ENCODE measurements at regions not wholly inside any gene's neighbourhood (a gene's known extent, or its start where the extent isn't known, plus 50 kb on each side); places are given as distances from the start of the nearest gene placed in this dataset.

- no peak for TF ChIP-seq CTCF (IDR thresholded peaks at IDR 0.05; ENCODE audit: low read depth, low read length, poor library complexity, severe bottlenecking)
- no peak for TF ChIP-seq EZH2phosphoT487 (IDR thresholded peaks at IDR 0.05; ENCODE audit: borderline replicate concordance, low read length)
These were observed 96.2 kb upstream of the HAAO start for GRCh38 chr2:42888321-42889245.
